Naive thymus-derived CD4-positive, alpha-beta T cell (primary cell): ENCODE measurements at regions not wholly inside any gene's neighbourhood (a gene's known extent, or its start where the extent isn't known, plus 50 kb on each side); places are given as distances from the start of the nearest gene placed in this dataset.

Experiments
- ATAC-seq: fragments of 150-1000 bp; cut with Tn5 transposase; 2 replicates; pipeline ENCODE4 v1.10.0; 2021; ENCODE audit warnings: mild to moderate bottlenecking, moderate library complexity
- CTCF ChIA-PET: fragments of 350-600 bp; sonication (Branson Sonifier 250); formaldehyde crosslinking; loops from one replicate; lab custom pipeline; 2021; ENCODE audit warnings: antibody characterized with exemption; lab: Charles Lee
- POLR2A ChIA-PET: fragments of 350-600 bp; sonication (Branson Sonifier 250); formaldehyde crosslinking; loops from one replicate; lab custom pipeline; 2021; ENCODE audit warnings: antibody characterized with exemption, inconsistent platforms; lab: Charles Lee
- DNase-seq, 9 donors: peaks; one replicate each; pipeline versions ENCODE4 v3.0.0 to v3.0.0-alpha.2; 2020 to 2022; ENCODE audit warnings: mixed read lengths in 1 of 9
- H3K27ac ChIP-seq: one replicate; pipeline ENCODE4 v1.7.0; 2013; ENCODE audit warnings: mild to moderate bottlenecking, low read depth, low read length, moderate library complexity
- H3K27me3 ChIP-seq, 2 donors: one replicate each; pipeline ENCODE4 v1.7.0; 2013; ENCODE audit warnings: low read length in 2 of 2, mild to moderate bottlenecking in 2 of 2, moderate library complexity in 2 of 2; ENCODE audit not compliant: control insufficient read depth in 2 of 2, insufficient read depth in 2 of 2
- H3K36me3 ChIP-seq, 3 experiments: 1 replicate in 2 of 3; 2 replicates in 1 of 3; pipeline ENCODE4 v1.7.0; 2013; ENCODE audit warnings: low read length in 3 of 3, mild to moderate bottlenecking in 3 of 3, moderate library complexity in 1 of 3; ENCODE audit not compliant: insufficient read depth in 3 of 3, control insufficient read depth in 2 of 3
- H3K4me1 ChIP-seq, 2 donors: one replicate each; pipeline ENCODE4 v1.7.0; 2013; ENCODE audit warnings: low read length in 2 of 2, mild to moderate bottlenecking in 2 of 2, moderate library complexity in 1 of 2; ENCODE audit not compliant: control insufficient read depth in 2 of 2, insufficient read depth in 2 of 2
- H3K4me3 ChIP-seq: 2 replicates; pipeline ENCODE4 v1.7.0; 2013; ENCODE audit warnings: mild to moderate bottlenecking, low read length
- H3K9me3 ChIP-seq, 3 experiments: 1 replicate in 2 of 3; 2 replicates in 1 of 3; pipeline ENCODE4 v1.7.0; 2013; ENCODE audit warnings: low read length in 3 of 3; ENCODE audit not compliant: control insufficient read depth in 2 of 3
- H3K27ac Mint-ChIP-seq, 9 donors: one replicate each; pipeline ENCODE4 v1.8.0; 2020 to 2022; ENCODE audit warnings: mixed read lengths in 9 of 9, mild to moderate bottlenecking in 8 of 9, moderate library complexity in 5 of 9, inconsistent platforms in 2 of 9
- H3K27me3 Mint-ChIP-seq, 5 donors: one replicate each; pipeline ENCODE4 v1.8.0; 2021 to 2022; ENCODE audit warnings: mixed read lengths in 5 of 5, mild to moderate bottlenecking in 1 of 5
- H3K36me3 Mint-ChIP-seq, 5 donors: one replicate each; pipeline ENCODE4 v1.8.0; 2020 to 2022; ENCODE audit warnings: mixed read lengths in 5 of 5, mild to moderate bottlenecking in 3 of 5, inconsistent platforms in 1 of 5
- H3K4me1 Mint-ChIP-seq, 7 donors: one replicate each; pipeline ENCODE4 v1.8.0; 2020 to 2022; ENCODE audit warnings: mixed read lengths in 7 of 7, mild to moderate bottlenecking in 3 of 7, inconsistent platforms in 1 of 7
- H3K4me3 Mint-ChIP-seq, 10 donors: one replicate each; pipeline ENCODE4 v1.8.0; 2020 to 2022; ENCODE audit warnings: mild to moderate bottlenecking in 10 of 10, mixed read lengths in 10 of 10, moderate library complexity in 6 of 10, inconsistent platforms in 2 of 10
- H3K9me3 Mint-ChIP-seq, 11 donors: one replicate each; pipeline ENCODE4 v1.8.0; 2020 to 2022; ENCODE audit warnings: mixed read lengths in 11 of 11, mild to moderate bottlenecking in 4 of 11, inconsistent platforms in 1 of 11, moderate library complexity in 1 of 11
- intact Hi-C, 2 donors: fragments of 100-400 bp; cut with micrococcal nuclease; formaldehyde crosslinking; loops; one replicate each; pipeline ENCODE4 v1.15.1; 2023

DNA sequence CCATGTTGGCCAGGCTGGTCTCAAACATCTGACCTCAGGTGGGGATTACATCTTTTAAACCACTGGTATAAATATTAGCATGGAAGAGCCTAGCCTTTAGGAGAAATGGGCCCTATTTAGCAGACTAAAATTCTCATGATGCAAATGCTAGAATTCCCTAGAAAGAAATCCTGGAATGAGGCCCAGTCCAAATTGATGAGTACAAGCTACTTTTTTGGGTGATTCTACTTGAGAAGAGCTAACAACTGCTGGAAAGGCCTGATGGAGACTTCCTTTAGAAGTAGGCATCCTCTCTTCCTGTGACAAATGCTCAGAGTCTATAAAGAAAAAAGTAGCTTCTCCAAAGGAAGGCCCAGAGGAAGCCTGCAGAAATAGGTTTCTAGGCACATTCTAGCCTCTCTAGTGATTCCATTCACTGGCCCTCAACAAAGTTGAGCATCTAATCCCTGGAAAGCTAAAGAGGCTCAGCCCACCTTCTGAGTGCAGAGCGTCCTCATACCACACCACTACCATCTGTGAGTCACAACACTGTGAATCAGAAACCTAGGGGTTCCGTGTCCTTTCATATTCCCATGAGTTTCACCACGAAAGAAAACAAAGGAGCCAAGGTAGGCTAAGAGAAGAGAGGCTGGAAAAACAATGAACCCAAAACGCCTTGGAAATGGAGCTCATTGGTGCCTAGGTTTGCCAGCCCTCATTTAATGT, 183.1 kb downstream of the C1D start:
- Histone ChIP-seq H3K36me3 (no peaks in the 10 kb centered on the region), H3K4me1 (no peaks in the 10 kb centered on the region), H3K27ac (no peak overlapping the region), H3K27me3 (no peaks in the 10 kb centered on the region), H3K9me3 (no peaks in the 10 kb centered on the region), H3K4me3 (no peak overlapping the region)
- H3K36me3 Mint-ChIP-seq, result no peaks in the 10 kb centered on the region
- CTCF ChIA-PET, result no interaction called here
- H3K27me3 Mint-ChIP-seq, result peaks cover 0 to 26% (median 15%) of the 10 kb centered on the region in 5 donors
- DNase-seq, result no peak
- H3K4me3 Mint-ChIP-seq, result no peak overlapping the region
- POLR2A ChIA-PET, result no interaction called here
- intact Hi-C loops, result no loop called here
- H3K9me3 Mint-ChIP-seq, result peaks cover 0 to 6% (median 0%) of the 10 kb centered on the region in 11 donors
- H3K4me1 Mint-ChIP-seq, result no peaks in the 10 kb centered on the region
- no peak for ATAC-seq
- no peak overlapping the region for H3K27ac Mint-ChIP-seq

GRCh38 chr2:67880291-67880761, 182.5 kb downstream of the C1D start:
- Histone ChIP-seq H3K27me3 (no peaks in the 10 kb centered on the region), H3K27ac (no peak overlapping the region), H3K4me1 (no peaks in the 10 kb centered on the region), H3K4me3 (no peak overlapping the region), H3K9me3 (no peaks in the 10 kb centered on the region), H3K36me3 (no peaks in the 10 kb centered on the region)
- H3K4me1 Mint-ChIP-seq, result no peaks in the 10 kb centered on the region
- no peaks in the 10 kb centered on the region for H3K36me3 Mint-ChIP-seq
- ATAC-seq, result no peak
- H3K9me3 Mint-ChIP-seq, result peaks cover 0 to 5% (median 0%) of the 10 kb centered on the region in 11 donors
- ChIA-PET CTCF (no interaction called here), POLR2A (no interaction called here)
- no peak for DNase-seq
- intact Hi-C loops, result no loop called here
- H3K27ac Mint-ChIP-seq, result no peak overlapping the region
- H3K27me3 Mint-ChIP-seq, result peaks cover 0 to 20% (median 9%) of the 10 kb centered on the region in 5 donors
- no peak overlapping the region for H3K4me3 Mint-ChIP-seq

DNA sequence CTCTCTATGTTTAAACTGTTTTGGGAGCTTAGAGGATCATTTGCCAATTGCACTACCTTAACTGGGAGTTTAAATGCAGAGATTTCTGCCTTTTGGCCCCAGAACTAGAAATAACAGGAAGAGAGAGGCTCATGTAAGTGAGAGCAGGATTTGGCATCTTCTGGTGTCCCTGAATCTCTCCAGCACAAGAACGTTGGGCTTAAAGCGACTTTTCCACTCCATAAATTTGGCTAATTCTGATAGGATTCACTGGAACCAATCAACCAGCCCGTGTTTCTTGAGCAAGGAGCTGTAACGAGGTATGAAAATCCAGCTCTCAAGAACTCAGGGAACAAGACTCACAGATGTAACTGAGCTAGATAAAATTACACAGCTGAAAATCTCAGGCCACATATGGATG, 181.0 kb downstream of the C1D start:
- H3K9me3 ChIP-seq, result no peaks in the 10 kb centered on the region
- no peaks in the 10 kb centered on the region for H3K36me3 ChIP-seq
- H3K4me3 Mint-ChIP-seq, result no peak overlapping the region
- no peak overlapping the region for H3K27ac Mint-ChIP-seq
- ATAC-seq, result no peak
- DNase-seq, result no peak
- no peak overlapping the region for H3K4me3 ChIP-seq
- intact Hi-C loops, result no loop called here
- H3K9me3 Mint-ChIP-seq, result no peaks in the 10 kb centered on the region
- POLR2A ChIA-PET, result no interaction called here
- H3K4me1 Mint-ChIP-seq, result no peaks in the 10 kb centered on the region
- CTCF ChIA-PET, result no interaction called here
- no peak overlapping the region for H3K27ac ChIP-seq
- no peaks in the 10 kb centered on the region for H3K4me1 ChIP-seq
- no peaks in the 10 kb centered on the region for H3K27me3 ChIP-seq
- no peaks in the 10 kb centered on the region for H3K36me3 Mint-ChIP-seq
- peaks cover 0 to 11% (median 5%) of the 10 kb centered on the region in 5 donors for H3K27me3 Mint-ChIP-seq

DNA sequence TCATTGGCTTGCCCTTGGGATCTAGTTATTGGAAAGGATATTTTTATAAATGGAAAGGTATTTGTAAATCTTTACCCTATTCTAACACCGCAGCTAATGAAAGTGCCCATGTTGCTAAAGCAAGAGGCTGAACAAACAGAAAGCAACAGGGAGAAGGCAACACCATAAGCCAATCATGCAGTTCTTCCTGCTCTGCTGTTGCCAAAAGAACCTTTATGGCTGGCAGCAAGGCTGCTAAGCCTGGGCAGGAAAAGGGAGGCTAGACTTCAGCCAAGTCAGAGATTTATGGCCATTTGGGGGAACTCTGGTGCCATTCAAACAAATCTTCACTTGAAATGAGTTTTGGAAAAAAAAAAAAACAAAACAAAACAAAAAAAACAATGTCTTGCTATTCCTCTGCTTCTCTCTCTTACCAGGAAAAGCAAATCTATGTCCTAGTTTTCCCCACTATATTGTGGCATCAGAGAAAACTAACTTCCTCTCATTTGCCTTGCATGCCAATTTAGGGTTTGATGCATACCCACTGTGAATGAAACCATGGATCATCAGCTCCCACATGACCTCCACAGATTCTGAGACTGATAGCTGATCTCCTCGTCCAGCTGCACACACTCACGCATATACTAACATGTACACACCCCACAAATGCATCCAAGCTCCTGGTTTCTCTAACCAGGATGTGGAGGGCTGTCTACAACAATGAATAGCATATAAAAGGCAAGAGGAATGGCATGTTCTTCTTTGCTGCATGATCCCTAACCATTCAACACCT, 179.3 kb downstream of the C1D start:
- no peak for ATAC-seq
- CTCF ChIA-PET, result no interaction called here
- Mint-ChIP-seq H3K4me3 (no peak overlapping the region), H3K36me3 (no peaks in the 10 kb centered on the region), H3K9me3 (no peaks in the 10 kb centered on the region), H3K27ac (no peak overlapping the region), H3K4me1 (no peaks in the 10 kb centered on the region), H3K27me3 (peaks cover 0 to 11% (median 4%) of the 10 kb centered on the region in 5 donors)
- Histone ChIP-seq H3K4me1 (no peaks in the 10 kb centered on the region), H3K9me3 (no peaks in the 10 kb centered on the region), H3K27me3 (no peaks in the 10 kb centered on the region), H3K36me3 (no peaks in the 10 kb centered on the region), H3K4me3 (no peak overlapping the region), H3K27ac (no peak overlapping the region)
- intact Hi-C loops, result no loop called here
- POLR2A ChIA-PET, result no interaction called here
- DNase-seq, result no peak

DNA sequence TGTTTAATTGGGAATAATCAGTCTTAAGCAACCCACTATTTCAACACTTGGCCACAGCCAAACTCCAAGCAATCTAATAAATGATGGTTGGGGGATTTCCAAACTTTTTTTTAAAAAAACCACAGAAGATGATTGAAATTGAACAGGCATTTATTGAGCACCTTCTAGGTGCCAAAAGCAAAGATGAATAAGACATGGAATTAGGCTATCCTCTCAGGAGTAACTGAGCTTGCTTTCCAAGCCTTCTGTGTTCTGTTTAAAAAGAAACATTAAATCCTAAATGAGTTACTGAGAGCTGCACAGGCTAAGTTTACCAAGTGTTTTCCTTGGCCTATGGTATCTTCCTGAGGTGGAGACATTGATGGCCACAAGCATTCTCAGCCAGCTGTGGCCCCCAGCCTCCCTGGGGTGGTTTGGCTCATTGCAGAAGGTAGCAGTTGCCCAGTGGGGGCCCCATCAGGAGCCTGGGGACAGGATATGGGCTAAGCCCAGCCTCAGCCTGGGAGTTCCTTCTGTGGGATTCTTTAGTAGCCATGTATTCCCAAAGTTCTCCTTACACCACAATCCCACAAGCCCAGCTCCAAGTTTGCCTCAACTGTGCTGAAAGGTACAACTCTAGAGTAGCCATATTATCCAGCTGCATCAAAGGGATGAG, 174.3 kb downstream of the C1D start:
- ChIA-PET POLR2A (no interaction called here), CTCF (no interaction called here)
- no peaks in the 10 kb centered on the region for H3K36me3 ChIP-seq
- no peak overlapping the region for H3K27ac Mint-ChIP-seq
- intact Hi-C loops, result no loop called here
- ATAC-seq (no peak), DNase-seq (no peak)
- no peaks in the 10 kb centered on the region for H3K9me3 ChIP-seq
- no peaks in the 10 kb centered on the region for H3K36me3 Mint-ChIP-seq
- no peak overlapping the region for H3K4me3 Mint-ChIP-seq
- H3K27ac ChIP-seq, result no peak overlapping the region
- no peaks in the 10 kb centered on the region for H3K27me3 ChIP-seq
- peaks cover 0 to 2% (median 0%) of the 10 kb centered on the region in 11 donors for H3K9me3 Mint-ChIP-seq
- peaks cover 0 to 16% (median 7%) of the 10 kb centered on the region in 5 donors for H3K27me3 Mint-ChIP-seq
- no peaks in the 10 kb centered on the region for H3K4me1 Mint-ChIP-seq
- H3K4me1 ChIP-seq, result no peaks in the 10 kb centered on the region
- no peak overlapping the region for H3K4me3 ChIP-seq

GRCh38 chr2:67889056-67889455, 173.7 kb downstream of the C1D start:
- ChIA-PET POLR2A (no interaction called here), CTCF (no interaction called here)
- no peaks in the 10 kb centered on the region for H3K27me3 ChIP-seq
- Mint-ChIP-seq H3K27me3 (peaks cover 0 to 10% (median 3%) of the 10 kb centered on the region in 5 donors), H3K4me1 (no peaks in the 10 kb centered on the region), H3K36me3 (no peaks in the 10 kb centered on the region), H3K9me3 (peaks cover 0 to 5% (median 0%) of the 10 kb centered on the region in 11 donors), H3K4me3 (no peak overlapping the region), H3K27ac (no peak overlapping the region)
- H3K9me3 ChIP-seq, result no peaks in the 10 kb centered on the region
- no peaks in the 10 kb centered on the region for H3K36me3 ChIP-seq
- no peaks in the 10 kb centered on the region for H3K4me1 ChIP-seq
- ATAC-seq, result no peak
- intact Hi-C loops, result no loop called here
- no peak for DNase-seq
- no peak overlapping the region for H3K4me3 ChIP-seq
- H3K27ac ChIP-seq, result no peak overlapping the region
